SK-N-SH treated with all-trans-retinoic acid at 6 μM for 48 hours (cell line): ENCODE measurements at regions not wholly inside any gene's neighbourhood (a gene's known extent, or its start where the extent isn't known, plus 50 kb on each side); places are given as distances from the start of the nearest gene placed in this dataset.

Experiments used
- ATAC-seq: fragments of 200-7000 bp; cut with Tn5 transposase; 3 replicates; pipeline ENCODE4 v1.9.1; 2020; ENCODE audit warnings: mild to moderate bottlenecking, moderate library complexity
- ARNTL ChIP-seq: fragments of 450-650 bp; formaldehyde crosslinking; IDR thresholded peaks from 2 replicates; pipeline ENCODE4 v1.5.0; 2020; ENCODE audit warnings: low read depth, mild to moderate bottlenecking, moderate library complexity, borderline replicate concordance
- BACH2 ChIP-seq: fragments of 250-450 bp; sonication (Bioruptor Pico); IDR thresholded peaks from 2 replicates; pipeline ENCODE4 v1.9.0; 2021; ENCODE audit warnings: mild to moderate bottlenecking, borderline replicate concordance
- CSDC2 ChIP-seq: fragments of 250-450 bp; sonication (Bioruptor Pico); IDR thresholded peaks from 2 replicates; pipeline ENCODE4 v1.5.0; 2020; ENCODE audit warnings: mild to moderate bottlenecking, moderate library complexity
- ESRRG ChIP-seq: fragments of 250-450 bp; sonication (Bioruptor Pico); IDR thresholded peaks from 2 replicates; pipeline ENCODE4 v1.6.1; 2021; ENCODE audit warnings: mild to moderate bottlenecking
- GLIS3 ChIP-seq: fragments of 250-450 bp; sonication (Bioruptor Pico); IDR thresholded peaks from 2 replicates; pipeline ENCODE4 v1.5.0; 2020; ENCODE audit warnings: mild to moderate bottlenecking, moderate library complexity
- ISL1 ChIP-seq: fragments of 250-450 bp; sonication (Bioruptor Pico); IDR thresholded peaks from 2 replicates; pipeline ENCODE4 v2.1.2; 2022; ENCODE audit warnings: mild to moderate bottlenecking, moderate library complexity
- RARB ChIP-seq: fragments of 250-450 bp; sonication (Bioruptor Pico); IDR thresholded peaks from 2 replicates; pipeline ENCODE4 v1.8.0; 2021; ENCODE audit warnings: mild to moderate bottlenecking, moderate library complexity
- TCF4 ChIP-seq: fragments of 250-450 bp; sonication (Bioruptor Pico); IDR thresholded peaks from 2 replicates; pipeline ENCODE4 v1.8.0; 2021; ENCODE audit warnings: mild to moderate bottlenecking, moderate library complexity, borderline replicate concordance
- TOX ChIP-seq: fragments of 250-450 bp; sonication (Bioruptor Pico); IDR thresholded peaks from 2 replicates; pipeline ENCODE4 v1.8.0; 2021; ENCODE audit warnings: mild to moderate bottlenecking, moderate library complexity, borderline replicate concordance
- ZC3H10 ChIP-seq: fragments of 250-450 bp; sonication (Bioruptor Pico); IDR thresholded peaks from 2 replicates; pipeline ENCODE4 v1.5.1; 2021; ENCODE audit warnings: mild to moderate bottlenecking, moderate library complexity
- ZFP3 ChIP-seq: fragments of 250-450 bp; sonication (Bioruptor Pico); IDR thresholded peaks from 2 replicates; pipeline ENCODE4 v1.5.0; 2020; ENCODE audit warnings: mild to moderate bottlenecking, moderate library complexity
- ZFP30 ChIP-seq: fragments of 450-650 bp; formaldehyde crosslinking; IDR thresholded peaks from 2 replicates; pipeline ENCODE4 v1.5.0; 2022; ENCODE audit warnings: mild to moderate bottlenecking, moderate library complexity
- ZNF565 ChIP-seq: fragments of 450-650 bp; formaldehyde crosslinking; conservative IDR thresholded peaks from 2 replicates; pipeline ENCODE4 v1.5.0; 2020; ENCODE audit warnings: low read depth, mild to moderate bottlenecking, moderate library complexity
- ZNF8 ChIP-seq: fragments of 450-650 bp; formaldehyde crosslinking; IDR thresholded peaks from 2 replicates; pipeline ENCODE4 v1.5.0; 2020; ENCODE audit warnings: mild to moderate bottlenecking, moderate library complexity
- TF ChIP-seq, protein P1 (sequence below): fragments of 250-450 bp; sonication (Bioruptor Pico); IDR thresholded peaks from 2 replicates; pipeline ENCODE4 v1.5.1; 2021; ENCODE audit warnings: mild to moderate bottlenecking, moderate library complexity
- TF ChIP-seq, protein P2 (sequence below): fragments of 250-450 bp; sonication (Bioruptor Pico); IDR thresholded peaks from 2 replicates; pipeline ENCODE4 v1.8.0; 2021; ENCODE audit warnings: low read depth, mild to moderate bottlenecking, moderate library complexity, borderline replicate concordance
- TF ChIP-seq, protein P3 (sequence below): fragments of 250-450 bp; sonication (Bioruptor Pico); IDR thresholded peaks from 2 replicates; pipeline ENCODE4 v1.5.0; 2020; ENCODE audit warnings: mild to moderate bottlenecking, moderate library complexity
- TF ChIP-seq, protein P4 (sequence below): fragments of 250-450 bp; sonication (Bioruptor Pico); IDR thresholded peaks from 2 replicates; pipeline ENCODE4 v1.5.1; 2020; ENCODE audit warnings: low read depth, mild to moderate bottlenecking, moderate library complexity

DNA sequence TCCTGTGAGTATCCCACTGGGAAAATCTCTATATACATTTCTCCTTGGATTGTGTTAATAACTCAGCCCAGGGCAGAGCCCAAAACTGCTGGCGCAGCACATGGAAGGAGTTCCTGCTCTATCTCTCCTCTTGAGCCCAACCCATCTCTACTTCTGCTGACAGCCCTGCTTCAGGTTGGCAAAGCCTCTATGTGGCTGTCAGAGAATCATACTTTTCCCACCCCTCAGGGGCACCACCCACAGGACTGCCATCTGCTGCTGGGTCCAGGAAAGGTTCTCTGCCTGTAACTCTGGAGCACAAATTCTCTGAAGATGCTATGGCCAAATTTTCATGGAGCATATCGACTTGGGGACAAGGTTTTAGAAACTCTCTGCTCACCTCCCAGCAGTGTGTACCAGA lies 278.5 kb upstream of the EMCN start:
- ATAC-seq: no peak
- no peak for TF ChIP-seq ZFP3 (CRISPR knock-in tag)
- TF ChIP-seq TCF4 (CRISPR knock-in tag): no peak
- no peak for TF ChIP-seq CSDC2 (CRISPR knock-in tag)
- no peak for TF ChIP-seq TOX
- TF ChIP-seq RARB (CRISPR knock-in tag): no peak
- no peak for TF ChIP-seq BACH2 (CRISPR knock-in tag)
- TF ChIP-seq, protein P1, sequence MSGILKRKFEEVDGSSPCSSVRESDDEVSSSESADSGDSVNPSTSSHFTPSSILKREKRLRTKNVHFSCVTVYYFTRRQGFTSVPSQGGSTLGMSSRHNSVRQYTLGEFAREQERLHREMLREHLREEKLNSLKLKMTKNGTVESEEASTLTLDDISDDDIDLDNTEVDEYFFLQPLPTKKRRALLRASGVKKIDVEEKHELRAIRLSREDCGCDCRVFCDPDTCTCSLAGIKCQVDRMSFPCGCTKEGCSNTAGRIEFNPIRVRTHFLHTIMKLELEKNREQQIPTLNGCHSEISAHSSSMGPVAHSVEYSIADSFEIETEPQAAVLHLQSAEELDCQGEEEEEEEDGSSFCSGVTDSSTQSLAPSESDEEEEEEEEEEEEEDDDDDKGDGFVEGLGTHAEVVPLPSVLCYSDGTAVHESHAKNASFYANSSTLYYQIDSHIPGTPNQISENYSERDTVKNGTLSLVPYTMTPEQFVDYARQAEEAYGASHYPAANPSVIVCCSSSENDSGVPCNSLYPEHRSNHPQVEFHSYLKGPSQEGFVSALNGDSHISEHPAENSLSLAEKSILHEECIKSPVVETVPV (CRISPR knock-in tag): no peak

DNA sequence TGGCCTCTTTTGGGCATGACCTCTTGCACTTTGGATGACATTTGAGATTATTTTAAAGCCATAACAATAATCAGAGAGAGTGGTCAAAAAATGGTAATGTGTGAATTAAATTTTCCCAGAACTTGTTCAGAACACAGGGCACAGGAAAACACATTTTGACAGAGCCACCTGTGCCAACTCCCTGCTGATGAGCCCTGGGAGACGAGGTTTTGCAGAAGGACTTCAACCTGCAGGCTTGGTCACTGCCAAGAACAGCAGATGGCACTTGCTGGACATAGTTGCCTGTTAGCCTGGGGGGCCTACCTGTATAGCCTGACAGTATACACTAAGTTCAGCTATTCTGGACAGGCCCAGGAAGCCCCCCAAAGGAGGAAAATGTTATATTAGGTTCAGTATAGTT lies 277.8 kb upstream of the EMCN start:
- no peak for ATAC-seq
- no peak for TF ChIP-seq ZFP30 (CRISPR knock-in tag)
- no peak for TF ChIP-seq GLIS3 (CRISPR knock-in tag)
- no peak for TF ChIP-seq TOX
- TF ChIP-seq, protein P2, sequence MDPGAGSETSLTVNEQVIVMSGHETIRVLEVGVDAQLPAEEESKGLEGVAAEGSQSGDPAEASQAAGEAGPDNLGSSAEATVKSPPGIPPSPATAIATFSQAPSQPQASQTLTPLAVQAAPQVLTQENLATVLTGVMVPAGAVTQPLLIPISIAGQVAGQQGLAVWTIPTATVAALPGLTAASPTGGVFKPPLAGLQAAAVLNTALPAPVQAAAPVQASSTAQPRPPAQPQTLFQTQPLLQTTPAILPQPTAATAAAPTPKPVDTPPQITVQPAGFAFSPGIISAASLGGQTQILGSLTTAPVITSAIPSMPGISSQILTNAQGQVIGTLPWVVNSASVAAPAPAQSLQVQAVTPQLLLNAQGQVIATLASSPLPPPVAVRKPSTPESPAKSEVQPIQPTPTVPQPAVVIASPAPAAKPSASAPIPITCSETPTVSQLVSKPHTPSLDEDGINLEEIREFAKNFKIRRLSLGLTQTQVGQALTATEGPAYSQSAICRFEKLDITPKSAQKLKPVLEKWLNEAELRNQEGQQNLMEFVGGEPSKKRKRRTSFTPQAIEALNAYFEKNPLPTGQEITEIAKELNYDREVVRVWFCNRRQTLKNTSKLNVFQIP (CRISPR knock-in tag): no peak
- no peak for TF ChIP-seq ISL1 (CRISPR knock-in tag)

DNA sequence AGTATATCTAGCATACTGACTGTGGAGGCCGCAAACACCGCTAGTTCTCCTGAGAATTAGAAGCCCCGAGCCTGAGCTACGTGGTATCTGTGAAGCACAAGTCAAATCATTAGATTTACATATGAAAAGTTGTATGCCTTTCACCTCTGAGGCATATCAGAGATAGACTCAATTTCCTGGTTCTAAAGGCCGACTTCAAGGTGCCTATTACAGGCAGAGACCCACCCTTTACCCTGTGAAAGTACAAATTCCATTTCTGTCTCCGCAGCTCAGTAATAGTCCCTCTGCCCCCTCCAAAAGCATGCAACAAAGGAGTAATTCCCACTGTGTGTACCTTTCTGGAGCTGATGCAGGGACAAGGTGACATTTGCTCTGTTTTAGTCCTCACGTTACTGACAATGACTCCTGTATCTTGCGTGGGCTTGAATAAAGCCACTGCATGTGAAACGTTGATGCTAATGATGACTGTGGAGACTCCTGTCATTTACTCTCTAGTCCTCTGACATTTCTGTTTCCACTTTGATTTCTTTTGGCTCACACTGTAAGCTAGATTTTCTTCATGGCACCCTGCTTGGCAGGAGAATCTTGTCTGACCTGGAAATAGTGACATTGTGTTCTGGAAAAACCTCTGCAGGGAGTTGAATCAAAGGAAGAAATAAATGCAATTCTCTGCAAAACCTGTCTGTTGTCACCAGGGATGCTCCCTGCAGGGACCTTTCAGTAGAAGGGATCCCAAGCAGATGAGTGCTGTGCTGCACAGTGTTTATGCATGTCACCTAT lies 273.2 kb upstream of the EMCN start:
- TF ChIP-seq TOX (no peak), GLIS3 (CRISPR knock-in tag) (no peak), ZFP3 (CRISPR knock-in tag) (no peak), ESRRG (CRISPR knock-in tag) (no peak), ZC3H10 (CRISPR knock-in tag) (no peak), ISL1 (CRISPR knock-in tag) (no peak), ZFP30 (CRISPR knock-in tag) (no peak), ARNTL (CRISPR knock-in tag) (no peak), RARB (CRISPR knock-in tag) (no peak), BACH2 (CRISPR knock-in tag) (no peak), TCF4 (CRISPR knock-in tag) (no peak)
- TF ChIP-seq, protein P1 (CRISPR knock-in tag): no peak
- TF ChIP-seq, protein P2 (CRISPR knock-in tag): no peak
- TF ChIP-seq, protein P3, sequence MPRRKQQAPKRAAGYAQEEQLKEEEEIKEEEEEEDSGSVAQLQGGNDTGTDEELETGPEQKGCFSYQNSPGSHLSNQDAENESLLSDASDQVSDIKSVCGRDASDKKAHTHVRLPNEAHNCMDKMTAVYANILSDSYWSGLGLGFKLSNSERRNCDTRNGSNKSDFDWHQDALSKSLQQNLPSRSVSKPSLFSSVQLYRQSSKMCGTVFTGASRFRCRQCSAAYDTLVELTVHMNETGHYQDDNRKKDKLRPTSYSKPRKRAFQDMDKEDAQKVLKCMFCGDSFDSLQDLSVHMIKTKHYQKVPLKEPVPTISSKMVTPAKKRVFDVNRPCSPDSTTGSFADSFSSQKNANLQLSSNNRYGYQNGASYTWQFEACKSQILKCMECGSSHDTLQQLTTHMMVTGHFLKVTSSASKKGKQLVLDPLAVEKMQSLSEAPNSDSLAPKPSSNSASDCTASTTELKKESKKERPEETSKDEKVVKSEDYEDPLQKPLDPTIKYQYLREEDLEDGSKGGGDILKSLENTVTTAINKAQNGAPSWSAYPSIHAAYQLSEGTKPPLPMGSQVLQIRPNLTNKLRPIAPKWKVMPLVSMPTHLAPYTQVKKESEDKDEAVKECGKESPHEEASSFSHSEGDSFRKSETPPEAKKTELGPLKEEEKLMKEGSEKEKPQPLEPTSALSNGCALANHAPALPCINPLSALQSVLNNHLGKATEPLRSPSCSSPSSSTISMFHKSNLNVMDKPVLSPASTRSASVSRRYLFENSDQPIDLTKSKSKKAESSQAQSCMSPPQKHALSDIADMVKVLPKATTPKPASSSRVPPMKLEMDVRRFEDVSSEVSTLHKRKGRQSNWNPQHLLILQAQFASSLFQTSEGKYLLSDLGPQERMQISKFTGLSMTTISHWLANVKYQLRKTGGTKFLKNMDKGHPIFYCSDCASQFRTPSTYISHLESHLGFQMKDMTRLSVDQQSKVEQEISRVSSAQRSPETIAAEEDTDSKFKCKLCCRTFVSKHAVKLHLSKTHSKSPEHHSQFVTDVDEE (CRISPR knock-in tag): no peak
- ATAC-seq: no peak

DNA sequence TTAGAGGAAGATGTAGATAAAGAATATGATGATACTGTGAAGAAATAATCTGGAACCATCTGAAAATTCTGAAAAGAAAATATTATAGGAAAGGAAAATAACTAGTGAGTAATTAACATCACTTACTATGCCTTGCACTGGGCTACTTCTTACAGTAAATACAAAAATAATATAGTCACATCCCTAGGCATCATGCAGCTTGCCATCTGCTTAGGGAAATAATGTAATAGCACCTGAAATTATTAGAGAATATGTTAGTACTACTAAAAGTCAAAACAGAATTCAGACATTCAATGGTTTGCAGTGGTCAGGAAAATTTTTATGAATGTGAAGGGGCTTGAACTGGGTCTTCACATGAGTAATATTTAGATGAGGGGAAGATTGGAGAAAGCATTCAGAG lies 272.2 kb upstream of the EMCN start:
- TF ChIP-seq ZNF8 (CRISPR knock-in tag): no peak
- TF ChIP-seq ZC3H10 (CRISPR knock-in tag): no peak
- TF ChIP-seq, protein P4, sequence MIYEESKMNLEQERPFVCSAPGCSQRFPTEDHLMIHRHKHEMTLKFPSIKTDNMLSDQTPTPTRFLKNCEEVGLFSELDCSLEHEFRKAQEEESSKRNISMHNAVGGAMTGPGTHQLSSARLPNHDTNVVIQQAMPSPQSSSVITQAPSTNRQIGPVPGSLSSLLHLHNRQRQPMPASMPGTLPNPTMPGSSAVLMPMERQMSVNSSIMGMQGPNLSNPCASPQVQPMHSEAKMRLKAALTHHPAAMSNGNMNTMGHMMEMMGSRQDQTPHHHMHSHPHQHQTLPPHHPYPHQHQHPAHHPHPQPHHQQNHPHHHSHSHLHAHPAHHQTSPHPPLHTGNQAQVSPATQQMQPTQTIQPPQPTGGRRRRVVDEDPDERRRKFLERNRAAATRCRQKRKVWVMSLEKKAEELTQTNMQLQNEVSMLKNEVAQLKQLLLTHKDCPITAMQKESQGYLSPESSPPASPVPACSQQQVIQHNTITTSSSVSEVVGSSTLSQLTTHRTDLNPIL (CRISPR knock-in tag): no peak
- TF ChIP-seq ZNF565 (CRISPR knock-in tag): no peak
- TF ChIP-seq, protein P3 (CRISPR knock-in tag): no peak
- TF ChIP-seq ARNTL (CRISPR knock-in tag): no peak
- no peak for TF ChIP-seq BACH2 (CRISPR knock-in tag)
- no peak for TF ChIP-seq CSDC2 (CRISPR knock-in tag)
- no peak for ATAC-seq
